Osteocyte (in vitro differentiated cells): ENCODE measurements at regions not wholly inside any gene's neighbourhood (a gene's known extent, or its start where the extent isn't known, plus 50 kb on each side); places are given as distances from the start of the nearest gene placed in this dataset.

Source experiments
- DNase-seq: peaks from one replicate; pipeline ENCODE4 v3.0.0; 2021; ENCODE audit warnings: mixed read lengths; ENCODE audit not compliant: unreplicated experiment; ENCODE audit errors: extremely low spot score
- H3K27ac Mint-ChIP-seq: one replicate; pipeline ENCODE4 v1.8.0; 2021; ENCODE audit warnings: mild to moderate bottlenecking, mixed read lengths; ENCODE audit not compliant: unreplicated experiment
- H3K27me3 Mint-ChIP-seq: one replicate; pipeline ENCODE4 v1.8.0; 2021; ENCODE audit warnings: mixed read lengths; ENCODE audit not compliant: unreplicated experiment
- H3K36me3 Mint-ChIP-seq: one replicate; pipeline ENCODE4 v1.8.0; 2021; ENCODE audit warnings: mixed read lengths; ENCODE audit not compliant: unreplicated experiment
- H3K4me1 Mint-ChIP-seq: one replicate; pipeline ENCODE4 v1.8.0; 2021; ENCODE audit warnings: mixed read lengths; ENCODE audit not compliant: unreplicated experiment
- H3K4me3 Mint-ChIP-seq: one replicate; pipeline ENCODE4 v1.8.0; 2021; ENCODE audit warnings: mild to moderate bottlenecking, moderate library complexity, mixed read lengths; ENCODE audit not compliant: unreplicated experiment
- H3K9me3 Mint-ChIP-seq: one replicate; pipeline ENCODE4 v1.8.0; 2021; ENCODE audit warnings: mixed read lengths; ENCODE audit not compliant: unreplicated experiment
- CTCF ChIP-seq: fragments of 200-600 bp; sonication (generic); IDR thresholded peaks from 2 replicates; pipeline ENCODE4 v1.5.0; 2021; ENCODE audit warnings: antibody characterized with exemption, mild to moderate bottlenecking, moderate library complexity

- H3K27me3 Mint-ChIP-seq, result no peaks in the 10 kb centered on the region
- H3K4me3 Mint-ChIP-seq, result no peak overlapping the region
- peaks cover 32% of the 10 kb centered on the region for H3K4me1 Mint-ChIP-seq
- no peak for TF ChIP-seq CTCF
- H3K9me3 Mint-ChIP-seq, result peaks cover 9% of the 10 kb centered on the region
- H3K27ac Mint-ChIP-seq, result no peak overlapping the region
- H3K36me3 Mint-ChIP-seq, result peaks cover 6% of the 10 kb centered on the region
- no peak for DNase-seq
These were observed 239.0 kb upstream of the STXBP5 start for GRCh38 chr6:146965110-146965689.

- H3K4me3 Mint-ChIP-seq, result no peak overlapping the region
- peaks cover 9% of the 10 kb centered on the region for H3K9me3 Mint-ChIP-seq
- DNase-seq, result no peak
- H3K27ac Mint-ChIP-seq, result peak overlapping the region; percentile 72
- peaks cover 32% of the 10 kb centered on the region for H3K4me1 Mint-ChIP-seq
- H3K36me3 Mint-ChIP-seq, result peaks cover 6% of the 10 kb centered on the region
- no peaks in the 10 kb centered on the region for H3K27me3 Mint-ChIP-seq
- no peak for TF ChIP-seq CTCF
These were observed 236.0 kb upstream of the STXBP5 start for GRCh38 chr6:146968041-146968760.

- Mint-ChIP-seq H3K27me3 (no peaks in the 10 kb centered on the region), H3K27ac (no peak overlapping the region), H3K4me1 (peaks cover 20% of the 10 kb centered on the region), H3K4me3 (no peak overlapping the region), H3K9me3 (no peaks in the 10 kb centered on the region), H3K36me3 (no peaks in the 10 kb centered on the region)
- TF ChIP-seq CTCF, result no peak
- DNase-seq, result no peak
These were observed 231.7 kb upstream of the STXBP5 start for GRCh38 chr6:146972546-146972945.

- no peaks in the 10 kb centered on the region for H3K27me3 Mint-ChIP-seq
- peaks cover 3% of the 10 kb centered on the region for H3K4me1 Mint-ChIP-seq
- no peak for DNase-seq
- TF ChIP-seq CTCF, result no peak
- H3K27ac Mint-ChIP-seq, result no peak overlapping the region
- no peak overlapping the region for H3K4me3 Mint-ChIP-seq
- H3K36me3 Mint-ChIP-seq, result no peaks in the 10 kb centered on the region
- H3K9me3 Mint-ChIP-seq, result no peaks in the 10 kb centered on the region
These were observed 229.9 kb upstream of the STXBP5 start for GRCh38 chr6:146974351-146974750.

GRCh38 chr6:146975093-146975492 lies 229.1 kb upstream of the STXBP5 start:
- Mint-ChIP-seq H3K27me3 (no peaks in the 10 kb centered on the region), H3K4me1 (no peaks in the 10 kb centered on the region), H3K36me3 (no peaks in the 10 kb centered on the region), H3K27ac (no peak overlapping the region), H3K4me3 (no peak overlapping the region), H3K9me3 (no peaks in the 10 kb centered on the region)
- DNase-seq, result no peak
- TF ChIP-seq CTCF, result no peak
